ENCODE measurements at regions not wholly inside any gene's neighbourhood (a gene's known extent, or its start where the extent isn't known, plus 50 kb on each side); places are given as distances from the start of the nearest gene placed in this dataset.
A peak's percentile ranks its signal among the peaks of the same experiment; 100 is the strongest.
"Not testable (repeated sequence)": the region's sequence is repeated elsewhere in the genome, so short reads cannot be mapped to it uniquely, and the experiment has no call there.

- DNase-seq: peak; percentile 10 to 20
Observed at GRCh38 chr4:144384408-144384807, 243.9 kb upstream of the GYPA start.

DNA sequence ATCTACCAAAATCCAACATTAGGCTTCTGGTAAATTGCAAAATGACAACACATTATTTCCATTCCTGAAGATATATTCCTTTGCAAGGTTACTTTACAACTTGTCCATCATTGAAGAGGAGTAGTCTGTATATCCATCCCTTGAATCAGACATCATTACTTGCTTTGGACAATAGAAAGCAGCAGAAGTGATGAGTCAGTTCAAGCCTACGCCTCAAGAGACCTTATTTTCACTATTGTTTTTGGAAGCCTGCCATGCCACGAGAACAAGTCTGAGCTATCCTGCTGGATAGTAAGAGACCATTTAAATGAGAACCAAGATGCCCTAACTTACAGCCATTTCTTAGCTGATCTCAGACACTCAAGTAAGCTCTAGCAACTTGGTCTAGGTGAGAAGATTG, 246.0 kb upstream of the HHIP start:
- no peak for DNase-seq

DNA sequence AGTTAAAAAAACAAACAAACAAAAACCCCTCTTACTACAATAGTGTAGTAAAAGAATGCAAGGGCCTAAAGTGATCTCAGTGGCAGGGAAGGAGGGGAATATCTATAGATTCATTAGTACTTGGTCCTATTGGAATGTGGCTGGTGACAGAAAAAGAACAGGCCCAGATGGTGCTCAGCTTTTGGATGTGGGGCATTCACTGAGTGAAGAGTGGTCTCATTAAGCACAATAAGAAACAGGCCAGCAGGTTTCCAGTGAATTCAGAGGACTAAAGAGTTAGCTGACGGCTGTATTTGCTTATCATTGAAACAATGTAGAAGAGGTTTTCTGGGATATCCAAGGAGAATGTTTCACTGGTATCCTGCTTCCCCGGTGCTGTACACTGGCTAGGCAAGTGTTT, 243.8 kb upstream of the HHIP start:
- DNase-seq: no peak

DNA sequence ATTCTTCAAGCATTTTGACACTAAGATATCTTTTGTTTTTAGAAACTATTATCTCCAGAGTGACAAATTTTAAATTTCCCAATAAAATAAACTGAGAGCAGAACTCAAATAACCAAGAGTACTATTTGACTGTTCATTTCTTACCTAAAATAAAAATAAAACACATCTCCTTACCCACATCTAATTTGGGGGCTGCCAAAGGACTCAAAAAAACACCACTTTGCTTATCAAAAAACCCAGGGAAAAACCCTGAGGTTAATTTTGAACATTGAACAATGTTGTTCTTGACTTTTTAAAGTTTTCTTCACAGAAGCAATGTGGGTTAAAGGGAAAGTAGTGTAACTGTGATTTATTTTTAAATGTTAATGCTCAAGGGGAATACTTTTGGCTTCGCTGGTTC, 243.0 kb upstream of the HHIP start:
- DNase-seq: no peak

GRCh38 chr4:144403893-144404292, 242.1 kb upstream of the HHIP start:
- no peak for DNase-seq

GRCh38 chr4:144409525-144409924, 236.4 kb upstream of the HHIP start:
- no peak for DNase-seq

DNA sequence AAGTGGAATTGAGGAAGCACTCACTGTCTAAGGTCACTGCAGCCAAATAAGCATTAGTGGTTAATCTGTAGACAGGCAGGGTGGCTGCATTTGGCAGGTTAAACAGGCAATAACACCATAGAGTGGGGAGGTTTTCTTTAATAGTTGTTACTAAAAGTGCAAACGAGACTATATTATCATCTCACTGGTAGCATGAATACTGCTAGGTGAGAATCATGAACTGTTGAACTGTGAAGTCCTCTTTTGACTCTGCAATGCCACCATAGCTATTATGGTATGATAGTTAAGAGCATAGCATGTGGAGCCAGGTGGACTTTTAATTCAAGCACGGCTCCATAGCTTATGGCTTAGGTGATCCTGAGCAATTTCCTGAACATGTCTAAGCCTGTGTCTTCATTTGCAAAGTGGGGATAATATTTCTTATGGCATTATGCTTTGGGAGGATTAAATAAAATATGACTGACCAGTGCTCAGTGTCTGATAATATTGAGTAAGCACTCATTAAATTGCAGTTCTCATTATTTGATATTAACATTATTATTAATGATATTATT, 235.6 kb upstream of the HHIP start:
- no peak for DNase-seq

GRCh38 chr4:144411119-144411518, 234.8 kb upstream of the HHIP start:
- no peak for DNase-seq

GRCh38 chr4:144411700-144412099, 234.3 kb upstream of the HHIP start:
- no peak for DNase-seq

DNA sequence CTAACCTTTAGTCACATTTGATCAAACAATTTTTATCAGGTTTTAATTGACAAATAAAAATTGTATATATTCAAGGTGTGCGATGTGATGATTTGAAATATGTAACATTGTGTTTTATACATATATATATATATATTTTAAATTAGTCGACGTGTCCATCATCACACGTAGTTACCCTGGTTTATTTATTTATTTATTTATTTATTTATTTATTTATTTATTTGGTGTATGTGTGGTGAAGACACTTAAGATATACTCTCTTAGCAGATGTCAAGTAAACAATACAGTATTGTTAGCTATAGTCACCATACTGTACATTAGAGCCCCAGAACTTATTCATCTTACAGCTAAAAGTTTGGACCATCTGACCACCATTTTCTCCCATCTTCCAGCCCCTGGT, 224.9 kb upstream of the HHIP start:
- no peak for DNase-seq

- DNase-seq: no peak
Observed at GRCh38 chr4:144421839-144422565, 224.0 kb upstream of the HHIP start.

GRCh38 chr4:144423930-144424329, 222.0 kb upstream of the HHIP start:
- DNase-seq: no peak

GRCh38 chr4:144426023-144426422, 219.9 kb upstream of the HHIP start:
- DNase-seq: not testable (repeated sequence)

DNA sequence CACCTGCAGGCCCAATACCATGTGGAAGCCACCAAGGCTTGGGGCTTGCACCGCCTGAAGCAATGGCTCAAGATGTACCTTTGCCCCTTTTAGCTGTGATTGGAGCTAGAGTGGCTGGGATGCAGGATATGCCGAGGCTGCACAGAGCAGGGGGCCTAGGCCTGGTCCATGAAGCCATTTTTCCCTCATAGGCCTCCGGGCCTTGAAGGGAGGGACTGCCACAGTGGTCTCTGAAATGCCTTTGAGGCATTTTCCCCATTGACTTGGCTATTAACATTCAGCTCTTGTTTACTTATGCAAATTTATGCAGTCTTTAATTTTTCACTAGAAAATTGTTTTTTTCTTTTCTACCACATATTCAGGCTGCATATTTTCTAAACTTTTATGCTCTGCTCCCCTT, 203.2 kb upstream of the HHIP start:
- no peak for DNase-seq

GRCh38 chr4:144449611-144450010, 196.3 kb upstream of the HHIP start:
- DNase-seq: no peak

DNA sequence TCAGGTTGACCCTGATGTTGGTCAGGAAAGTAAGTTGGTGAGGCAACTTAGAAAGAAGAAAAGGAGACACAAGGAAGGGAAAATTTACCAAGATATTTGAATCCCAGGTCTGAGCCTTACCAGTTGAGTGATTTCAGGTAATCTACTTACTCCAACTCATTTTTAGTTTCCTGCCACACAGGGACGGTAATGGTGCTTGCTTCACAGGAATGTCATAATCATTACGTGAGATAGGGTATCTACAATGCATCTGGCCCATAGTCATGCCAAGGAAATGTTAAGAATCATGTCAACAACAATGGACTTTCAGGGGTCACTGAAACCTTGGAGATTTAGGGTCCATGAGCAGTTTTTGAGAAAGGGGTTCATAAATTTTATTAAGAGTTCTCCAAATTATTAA, 195.4 kb upstream of the HHIP start:
- no peak for DNase-seq

DNA sequence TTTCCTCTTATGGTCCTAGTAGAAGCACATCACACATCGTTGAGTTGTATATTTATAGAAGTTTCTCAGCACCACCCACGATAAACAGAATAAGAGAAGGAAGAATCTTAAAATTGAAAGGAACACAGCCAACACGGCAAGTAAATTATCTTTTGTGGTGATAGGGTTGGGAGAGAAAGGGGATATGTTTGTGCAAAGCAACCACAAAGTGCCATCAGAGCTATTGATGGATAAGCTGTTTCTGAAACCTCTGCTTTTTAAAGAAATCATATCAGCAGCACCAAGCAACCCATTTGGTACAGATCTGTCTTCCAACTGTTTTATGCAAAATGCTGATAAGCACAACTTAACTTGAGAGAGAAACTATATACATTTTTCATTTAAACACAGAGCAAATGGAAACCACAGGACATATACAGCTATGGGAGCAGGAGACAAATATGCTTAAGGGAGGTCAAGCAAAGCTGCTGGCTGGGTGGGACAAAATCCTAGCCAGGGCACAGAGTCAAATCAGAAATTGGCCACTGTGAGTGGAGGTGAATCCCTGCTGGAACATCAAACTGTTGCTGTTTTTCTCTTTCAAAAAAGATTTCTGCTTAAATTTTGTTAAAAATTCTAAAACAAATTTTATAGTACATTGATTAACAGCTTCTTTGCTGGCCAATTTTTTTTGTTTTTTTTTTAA, 194.0 kb upstream of the HHIP start:
- no peak for DNase-seq

- DNase-seq: no peak
Observed at GRCh38 chr4:144456196-144456595, 189.8 kb upstream of the HHIP start.

- DNase-seq: no peak
Observed at GRCh38 chr4:144461906-144462305, 184.1 kb upstream of the HHIP start.

DNA sequence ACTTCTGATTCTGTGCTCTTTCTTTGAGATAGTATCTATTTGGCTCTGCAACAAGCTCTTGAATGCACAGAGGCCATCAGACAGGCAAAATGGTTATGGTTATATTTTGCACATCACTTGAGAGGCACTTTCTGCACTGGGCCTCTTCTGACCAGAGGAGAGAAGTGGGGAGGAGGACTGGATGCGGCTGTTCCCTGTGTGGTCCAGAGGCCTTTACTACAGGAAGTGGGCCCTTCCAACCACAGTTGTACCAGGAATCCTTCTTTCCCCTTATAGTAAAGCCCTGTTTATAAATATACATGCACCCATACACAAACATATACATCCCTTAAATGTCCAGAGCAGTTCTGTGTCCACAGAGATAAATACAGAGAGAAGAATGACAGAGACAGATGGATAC, 182.7 kb upstream of the HHIP start:
- no peak for DNase-seq

GRCh38 chr4:144463896-144464295, 182.1 kb upstream of the HHIP start:
- no peak for DNase-seq

DNA sequence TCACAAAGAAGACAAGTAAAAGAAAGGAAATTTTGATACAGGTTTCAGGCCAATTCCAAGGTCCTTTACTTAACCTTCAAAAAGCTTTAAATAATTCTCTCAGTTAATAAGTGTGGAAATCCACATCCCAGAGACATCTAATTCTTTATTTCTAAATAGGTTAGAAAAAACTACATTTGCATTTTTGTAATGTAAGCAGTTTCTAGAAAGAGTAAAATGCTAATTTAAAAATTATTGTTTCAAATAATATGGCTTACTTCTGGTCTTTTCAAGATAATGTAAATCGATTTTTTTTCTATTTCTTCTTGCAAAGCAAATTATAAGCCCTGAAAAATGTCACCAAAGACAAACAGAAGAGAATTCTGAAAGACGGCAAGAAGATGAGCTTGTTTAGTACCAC, 180.4 kb upstream of the HHIP start:
- no peak for DNase-seq

- peak in 1 of 2 donors; percentile 0 for DNase-seq
Observed at GRCh38 chr4:144480068-144480467, 165.9 kb upstream of the HHIP start.

- no peak for DNase-seq
Observed at GRCh38 chr4:144489831-144490230, 156.1 kb upstream of the HHIP start.

- DNase-seq: no peak
Observed at GRCh38 chr4:144494280-144494679, 151.7 kb upstream of the HHIP start.
